HG03565 (cell line): ENCODE measurements at regions not wholly inside any gene's neighbourhood (a gene's known extent, or its start where the extent isn't known, plus 50 kb on each side); places are given as distances from the start of the nearest gene placed in this dataset.

Experiments used
- ATAC-seq: cut with Tn5 transposase; IDR thresholded peaks from one replicate; pipeline ENCODE4 v1.9.1; 2021; ENCODE audit warnings: mild to moderate bottlenecking, moderate library complexity; ENCODE audit not compliant: unreplicated experiment

GRCh38 chr13:74219566-74219965, 85.4 kb upstream of the KLF12 start:
- no peak for ATAC-seq

GRCh38 chr13:74218291-74218690, 84.1 kb upstream of the KLF12 start:
- ATAC-seq, result no peak

GRCh38 chr13:74217811-74218210, 83.6 kb upstream of the KLF12 start:
- ATAC-seq, result no peak

- ATAC-seq, result no peak
These were observed 81.2 kb upstream of the KLF12 start for GRCh38 chr13:74215420-74215819.

- no peak for ATAC-seq
These were observed 80.1 kb upstream of the KLF12 start for GRCh38 chr13:74214321-74214720.

- ATAC-seq, result no peak
These were observed 76.6 kb upstream of the KLF12 start for GRCh38 chr13:74210693-74211393.

GRCh38 chr13:74206855-74207254, 72.7 kb upstream of the KLF12 start:
- no peak for ATAC-seq

GRCh38 chr13:74206061-74206561, 71.9 kb upstream of the KLF12 start:
- ATAC-seq, result no peak

- no peak for ATAC-seq
These were observed 71.1 kb upstream of the KLF12 start for GRCh38 chr13:74205313-74205690.

- ATAC-seq, result no peak
These were observed 70.6 kb upstream of the KLF12 start for GRCh38 chr13:74204602-74205312.

- no peak for ATAC-seq
These were observed 69.4 kb upstream of the KLF12 start for GRCh38 chr13:74203576-74203975.

- no peak for ATAC-seq
These were observed 68.1 kb upstream of the KLF12 start for GRCh38 chr13:74202129-74202813.

- no peak for ATAC-seq
These were observed 67.3 kb upstream of the KLF12 start for GRCh38 chr13:74201530-74201929.

- ATAC-seq, result no peak
These were observed 65.9 kb upstream of the KLF12 start for GRCh38 chr13:74200081-74200480.

- no peak for ATAC-seq
These were observed 63.6 kb upstream of the KLF12 start for GRCh38 chr13:74197677-74198429.

GRCh38 chr13:74194846-74195245, 60.6 kb upstream of the KLF12 start:
- ATAC-seq, result no peak

GRCh38 chr13:74193391-74193790, 59.2 kb upstream of the KLF12 start:
- no peak for ATAC-seq

GRCh38 chr13:74191410-74191809, 57.2 kb upstream of the KLF12 start:
- ATAC-seq, result no peak

GRCh38 chr13:74190999-74191398, 56.8 kb upstream of the KLF12 start:
- ATAC-seq, result no peak

- no peak for ATAC-seq
These were observed 53.4 kb upstream of the KLF12 start for GRCh38 chr13:74187564-74187963.

GRCh38 chr13:74184283-74184682, 50.1 kb upstream of the KLF12 start:
- no peak for ATAC-seq
